Esophagus (tissue), 2 donors: ENCODE measurements at regions not wholly inside any gene's neighbourhood (a gene's known extent, or its start where the extent isn't known, plus 50 kb on each side); places are given as distances from the start of the nearest gene placed in this dataset.
A peak's percentile ranks its signal among the peaks of the same experiment; 100 is the strongest.

Experiments
- H3K27ac ChIP-seq, 2 donors: one replicate each; pipeline ENCODE4 v1.5.1; 2013; ENCODE audit warnings: low read depth in 2 of 2, mild to moderate bottlenecking in 2 of 2, inconsistent platforms in 1 of 2, low read length in 1 of 2, moderate library complexity in 1 of 2
- H3K27me3 ChIP-seq, 2 donors: one replicate each; pipeline ENCODE4 v1.6.1; 2013; ENCODE audit warnings: low read length in 2 of 2, control low read depth in 1 of 2, mild to moderate bottlenecking in 1 of 2; ENCODE audit not compliant: insufficient read depth in 2 of 2, control insufficient read depth in 1 of 2
- H3K36me3 ChIP-seq, 2 donors: one replicate each; pipeline ENCODE4 v1.6.1; 2013; ENCODE audit warnings: low read length in 1 of 2; ENCODE audit not compliant: control insufficient read depth in 2 of 2, insufficient read depth in 2 of 2
- H3K4me1 ChIP-seq, 2 donors: one replicate each; pipeline ENCODE4 v1.6.1; 2013; ENCODE audit warnings: low read length in 1 of 2; ENCODE audit not compliant: control insufficient read depth in 2 of 2, insufficient read depth in 2 of 2
- H3K4me3 ChIP-seq, 2 donors: one replicate each; pipeline ENCODE4 v1.5.1; 2013; ENCODE audit warnings: low read length in 2 of 2, mild to moderate bottlenecking in 2 of 2, low read depth in 1 of 2, moderate library complexity in 1 of 2
- H3K9me3 ChIP-seq, 2 donors: one replicate each; pipeline ENCODE4 v1.6.1; 2013; ENCODE audit warnings: mild to moderate bottlenecking in 2 of 2, low read depth in 1 of 2, low read length in 1 of 2, moderate library complexity in 1 of 2; ENCODE audit not compliant: control insufficient read depth in 2 of 2, insufficient read depth in 1 of 2
- WGBS, 2 donors: extraction: QIAGEN DNeasy Blood & Tissue Kit; methylation state at CpG; one replicate each; pipeline ENCODE4 v1.1.7; 2013; 5-methylcytosine and 5-hydroxymethylcytosine counted together
- donor health status: healthy with polysubstance abuse.
- donor health status: Bipolar disorder and iron deficiency.

GRCh38 chr3:194212845-194213331 is 76.9 kb downstream of the HES1 start:
- peak overlapping the region in 1 of 2 donors; percentile 26 for H3K27ac ChIP-seq
- no peaks in the 10 kb centered on the region for H3K36me3 ChIP-seq
- peaks cover 4 to 6% of the 10 kb centered on the region in 2 donors for H3K4me1 ChIP-seq
- no peaks in the 10 kb centered on the region for H3K27me3 ChIP-seq
- WGBS, 2 donors: 40 to 45% methylated on average over 10 of the region's 10 CpGs
- no peak overlapping the region for H3K4me3 ChIP-seq
- H3K9me3 ChIP-seq: peaks cover 0 to 2% of the 10 kb centered on the region in 2 donors

- 59 to 62% methylated on average over 6 of the region's 6 CpGs for WGBS, 2 donors
- Histone ChIP-seq H3K27me3 (no peaks in the 10 kb centered on the region), H3K4me3 (no peak overlapping the region), H3K36me3 (no peaks in the 10 kb centered on the region), H3K4me1 (peaks cover 4 to 6% of the 10 kb centered on the region in 2 donors), H3K27ac (no peak overlapping the region), H3K9me3 (peaks cover 0 to 2% of the 10 kb centered on the region in 2 donors)
Measured at GRCh38 chr3:194215392-194215791, 79.4 kb downstream of the HES1 start.

GRCh38 chr3:194218646-194219453 is 82.9 kb downstream of the HES1 start:
- Histone ChIP-seq H3K36me3 (no peaks in the 10 kb centered on the region), H3K4me1 (peaks cover 2 to 4% of the 10 kb centered on the region in 2 donors), H3K4me3 (no peak overlapping the region), H3K27me3 (no peaks in the 10 kb centered on the region), H3K9me3 (peaks cover 0 to 2% of the 10 kb centered on the region in 2 donors), H3K27ac (no peak overlapping the region)
- 81 to 87% methylated on average over 13 of the region's 13 CpGs for WGBS, 2 donors

- H3K27ac ChIP-seq: no peak overlapping the region
- H3K4me3 ChIP-seq: no peak overlapping the region
- no peaks in the 10 kb centered on the region for H3K27me3 ChIP-seq
- H3K36me3 ChIP-seq: no peaks in the 10 kb centered on the region
- H3K9me3 ChIP-seq: peaks cover 0 to 2% of the 10 kb centered on the region in 2 donors
- H3K4me1 ChIP-seq: peaks cover 3 to 5% of the 10 kb centered on the region in 2 donors
- 90 to 91% methylated on average over 10 of the region's 10 CpGs for WGBS, 2 donors
Measured at GRCh38 chr3:194219826-194220410, 84.0 kb downstream of the HES1 start.

GRCh38 chr3:194220901-194221326 is 85.0 kb downstream of the HES1 start:
- H3K9me3 ChIP-seq: peaks cover 0 to 2% of the 10 kb centered on the region in 2 donors
- no peaks in the 10 kb centered on the region for H3K36me3 ChIP-seq
- no peak overlapping the region for H3K4me3 ChIP-seq
- peak overlapping the region in 1 of 2 donors; percentile 32 for H3K27ac ChIP-seq
- 90 to 92% methylated on average over 8 of the region's 8 CpGs for WGBS, 2 donors
- peaks cover 5 to 10% of the 10 kb centered on the region in 2 donors for H3K4me1 ChIP-seq
- no peaks in the 10 kb centered on the region for H3K27me3 ChIP-seq

GRCh38 chr3:194221336-194221735 is 85.4 kb downstream of the HES1 start:
- no peaks in the 10 kb centered on the region for H3K36me3 ChIP-seq
- peaks cover 0 to under 1% of the 10 kb centered on the region in 2 donors for H3K9me3 ChIP-seq
- peak overlapping the region in 1 of 2 donors; percentile 32 for H3K27ac ChIP-seq
- no peaks in the 10 kb centered on the region for H3K27me3 ChIP-seq
- H3K4me1 ChIP-seq: peaks cover 5 to 10% of the 10 kb centered on the region in 2 donors
- H3K4me3 ChIP-seq: no peak overlapping the region
- 67 to 76% methylated on average over 4 of the region's 4 CpGs for WGBS, 2 donors

GRCh38 chr3:194223951-194224350 is 88.0 kb downstream of the HES1 start:
- WGBS, 2 donors: 67 to 83% methylated on average over 4 of the region's 4 CpGs
- peak overlapping the region in 1 of 2 donors; percentile 38 for H3K27ac ChIP-seq

GRCh38 chr3:194224471-194225417 is 88.8 kb downstream of the HES1 start:
- Histone ChIP-seq H3K27ac (no peak overlapping the region), H3K4me3 (no peak overlapping the region), H3K36me3 (no peaks in the 10 kb centered on the region), H3K9me3 (no peaks in the 10 kb centered on the region), H3K27me3 (no peaks in the 10 kb centered on the region), H3K4me1 (peaks cover 5 to 10% of the 10 kb centered on the region in 2 donors)
- WGBS, 2 donors: 42 to 46% methylated on average over 20 of the region's 20 CpGs

More at GRCh38 chr3:194223951-194224350, 88.0 kb downstream of the HES1 start:
- H3K36me3 ChIP-seq: no peaks in the 10 kb centered on the region
- H3K9me3 ChIP-seq: no peaks in the 10 kb centered on the region
- peaks cover 5 to 10% of the 10 kb centered on the region in 2 donors for H3K4me1 ChIP-seq
- H3K27me3 ChIP-seq: no peaks in the 10 kb centered on the region
- H3K4me3 ChIP-seq: no peak overlapping the region

GRCh38 chr3:194225418-194225812 is 89.5 kb downstream of the HES1 start:
- Histone ChIP-seq H3K4me1 (peaks cover 5 to 10% of the 10 kb centered on the region in 2 donors), H3K36me3 (no peaks in the 10 kb centered on the region), H3K27me3 (no peaks in the 10 kb centered on the region), H3K9me3 (no peaks in the 10 kb centered on the region), H3K4me3 (no peak overlapping the region), H3K27ac (no peak overlapping the region)
- 63 to 71% methylated on average over 5 of the region's 5 CpGs for WGBS, 2 donors
